GM12878 (cell line): ENCODE measurements at regions not wholly inside any gene's neighbourhood (a gene's known extent, or its start where the extent isn't known, plus 50 kb on each side); places are given as distances from the start of the nearest gene placed in this dataset.

Experiments used
- ATAC-seq: fragments of 200-7000 bp; cut with Tn5 transposase; 3 replicates; pipeline ENCODE4 v1.9.1; 2020; ENCODE audit warnings: mild to moderate bottlenecking, moderate library complexity
- BruUV-seq: library from RNA; stranded (reverse); fragments of 400-500 nt; replicated peaks from 2 replicates; lab custom pipeline; 2021; lab: Mats Ljungman, UMichigan
- CTCF ChIA-PET: fragments of 300-600 bp; sonication (Branson Sonifier 250); formaldehyde crosslinking; extraction: SDS; loops from one replicate; lab custom pipeline; 2021; ENCODE audit warnings: inconsistent platforms; lab: Yijun Ruan, JAX
- POLR2A ChIA-PET: fragments of 350-600 bp; formaldehyde crosslinking; extraction: SDS; loops from one replicate; lab custom pipeline; 2021; ENCODE audit warnings: inconsistent platforms; lab: Charles Lee
- RAD21 ChIA-PET: fragments of 300-600 bp; sonication (Branson Sonifier 250); formaldehyde crosslinking; loops from one replicate; lab custom pipeline; 2023; ENCODE audit warnings: antibody characterized with exemption; ENCODE audit not compliant: unreplicated experiment; lab: Charles Lee
- SMC1A ChIA-PET: fragments of 300-600 bp; sonication (Branson Sonifier 250); formaldehyde crosslinking; loops from one replicate; lab custom pipeline; 2023; ENCODE audit not compliant: unreplicated experiment, uncharacterized antibody; lab: Charles Lee
- DNase-seq: peaks from one replicate; pipeline ENCODE4 v3.0.0-alpha.2; 2011; ENCODE audit warnings: low read depth, low spot score
- FAIRE-seq: peaks from 3 replicates; lab custom pipeline; 2011; peaks lifted over from hg19 to GRCh38; lab: Jason Lieb, UNC
- H2AFZ ChIP-seq: 2 replicates; pipeline ENCODE4 v1.6.0; 2011; ENCODE audit warnings: low read depth, low read length, control low read depth; ENCODE audit not compliant: control insufficient read depth
- H3K27ac ChIP-seq: 2 replicates; pipeline ENCODE4 v1.5.1; 2011; ENCODE audit warnings: control low read depth; ENCODE audit not compliant: control insufficient read depth, insufficient read depth
- H3K27me3 ChIP-seq, 2 experiments: replicated peaks in 1 of 2; 2 replicates each; pipeline versions ENCODE4 v1.6.0 to v1.6.1; 2011; ENCODE audit warnings: low read length in 1 of 2; ENCODE audit not compliant: control insufficient read depth in 2 of 2, insufficient read depth in 2 of 2
- H3K36me3 ChIP-seq, 2 experiments: 2 replicates each; pipeline ENCODE4 v1.5.1; 2011; ENCODE audit warnings: low read length in 1 of 2; ENCODE audit not compliant: control insufficient read depth in 2 of 2, insufficient read depth in 2 of 2
- H3K4me1 ChIP-seq: 2 replicates; pipeline ENCODE4 v1.6.1; 2011; ENCODE audit warnings: mild to moderate bottlenecking, low read length, moderate library complexity, mixed read lengths; ENCODE audit not compliant: control insufficient read depth, insufficient read depth
- H3K4me2 ChIP-seq: 2 replicates; pipeline ENCODE4 v1.6.0; 2011; ENCODE audit warnings: control low read depth; ENCODE audit not compliant: control insufficient read depth, insufficient read depth
- H3K4me3 ChIP-seq: fragments of 200-600 bp; sonication (generic); 2 replicates; pipeline ENCODE4 v1.5.1; 2016
- H3K79me2 ChIP-seq: 2 replicates; pipeline ENCODE4 v1.6.0; 2011; ENCODE audit warnings: low read length; ENCODE audit not compliant: control insufficient read depth, insufficient read depth
- H3K9ac ChIP-seq: 2 replicates; pipeline ENCODE4 v1.8.0; 2011; ENCODE audit warnings: low read length, control low read depth, mixed read lengths; ENCODE audit not compliant: control insufficient read depth, insufficient read depth
- H3K9me3 ChIP-seq: replicated peaks from 3 replicates; pipeline ENCODE4 v1.5.1; 2011; ENCODE audit warnings: mild to moderate bottlenecking, low read length; ENCODE audit not compliant: control insufficient read depth, insufficient read depth
- H4K20me1 ChIP-seq: 2 replicates; pipeline ENCODE4 v1.6.0; 2011; ENCODE audit not compliant: control insufficient read depth, insufficient read depth
- CBX5 ChIP-seq: sonication (generic); IDR thresholded peaks from 2 replicates; pipeline ENCODE4 v1.6.1; 2016; ENCODE audit warnings: low read depth, moderate library complexity, mild to moderate bottlenecking, inconsistent platforms
- CHD1 ChIP-seq: IDR thresholded peaks from 2 replicates; pipeline ENCODE4 v1.6.1; 2012; ENCODE audit warnings: low read depth, low read length, improper control_type of control experiment
- MEF2B ChIP-seq: fragments of 450-650 bp; IDR thresholded peaks from 2 replicates; pipeline ENCODE4 v1.6.1; 2018; ENCODE audit warnings: mild to moderate bottlenecking, moderate library complexity; ENCODE audit not compliant: partially characterized antibody, poor library complexity, severe bottlenecking
- NFYB ChIP-seq: IDR thresholded peaks from 2 replicates; pipeline ENCODE4 v1.6.1; 2011; ENCODE audit warnings: low read depth, mild to moderate bottlenecking, low read length, improper control_type of control experiment, moderate library complexity; ENCODE audit not compliant: insufficient read depth
- RBBP5 ChIP-seq: fragments of 200-600 bp; sonication (generic); conservative IDR thresholded peaks from 2 replicates; pipeline ENCODE4 v1.6.1; 2016
- RCOR1 ChIP-seq: conservative IDR thresholded peaks from 2 replicates; pipeline ENCODE4 v1.6.1; 2012; ENCODE audit warnings: low read depth, low read length, improper control_type of control experiment
- SMAD5 ChIP-seq: IDR thresholded peaks from 2 replicates; pipeline ENCODE4 v1.6.1; 2016; ENCODE audit warnings: antibody characterized with exemption, low read depth
- WGBS: methylation state at CpG from one replicate; pipeline ENCODE4 v1.1.6; 2016; ENCODE audit warnings: low lambda C conversion rate; ENCODE audit not compliant: insufficient replicate concordance, insufficient coverage; ENCODE audit errors: missing lambda C conversion rate; 5-methylcytosine and 5-hydroxymethylcytosine counted together
- in situ Hi-C: fragments of 300-500 bp; cut with MboI; formaldehyde crosslinking; loops from 9 replicates; pipeline ENCODE4 v1.14.3; 2018; ENCODE audit warnings: mixed read lengths
- intact Hi-C: fragments of 100-400 bp; cut with micrococcal nuclease; formaldehyde crosslinking; loops from one replicate; pipeline ENCODE4 v1.14.2; 2022; ENCODE audit not compliant: unreplicated experiment
- TF ChIP-seq, protein P1 (sequence below): IDR thresholded peaks from 2 replicates; pipeline ENCODE4 v1.6.1; 2011; ENCODE audit warnings: borderline replicate concordance, low read depth, mild to moderate bottlenecking, moderate library complexity, mixed read lengths, low read length; ENCODE audit not compliant: insufficient read depth; ENCODE audit errors: extremely low read length

GRCh38 chr1:79974659-79975058, 968.1 kb upstream of the ADGRL4 start:
- WGBS, result 32% methylated on average over 7 of the region's 7 CpGs
- ChIA-PET CTCF (no interaction called here), SMC1A (no interaction called here), RAD21 (no interaction called here), POLR2A (no interaction called here)
- H3K4me2 ChIP-seq, result no peak overlapping the region
- H3K36me3 ChIP-seq, result no peaks in the 10 kb centered on the region
- no peaks in the 10 kb centered on the region for H3K27me3 ChIP-seq
- DNase-seq (no peak), FAIRE-seq (no peak), ATAC-seq (no peak)
- no peak overlapping the region for H2AFZ ChIP-seq
- no peaks in the 10 kb centered on the region for H4K20me1 ChIP-seq
- intact Hi-C loops (loop anchor here (10.0 kb wide), 1 partner anchor 480 kb away; no protein-coding TSS in a partner anchor), in situ Hi-C loops (no loop called here)
- H3K9me3 ChIP-seq, result no peaks in the 10 kb centered on the region
- H3K4me1 ChIP-seq, result no peaks in the 10 kb centered on the region
- TF ChIP-seq, protein P1, sequence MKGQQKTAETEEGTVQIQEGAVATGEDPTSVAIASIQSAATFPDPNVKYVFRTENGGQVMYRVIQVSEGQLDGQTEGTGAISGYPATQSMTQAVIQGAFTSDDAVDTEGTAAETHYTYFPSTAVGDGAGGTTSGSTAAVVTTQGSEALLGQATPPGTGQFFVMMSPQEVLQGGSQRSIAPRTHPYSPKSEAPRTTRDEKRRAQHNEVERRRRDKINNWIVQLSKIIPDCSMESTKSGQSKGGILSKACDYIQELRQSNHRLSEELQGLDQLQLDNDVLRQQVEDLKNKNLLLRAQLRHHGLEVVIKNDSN, result no peak
- TF ChIP-seq MEF2B (no peak), RCOR1 (no peak), CHD1 (no peak), CBX5 (no peak), RBBP5 (no peak), NFYB (no peak), SMAD5 (no peak)
- no peak overlapping the region for H3K27ac ChIP-seq
- no TSS peak for BruUV-seq
- no peak overlapping the region for H3K4me3 ChIP-seq
- no peaks in the 10 kb centered on the region for H3K79me2 ChIP-seq
- no peak overlapping the region for H3K9ac ChIP-seq
